ENCODE measurements at regions not wholly inside any gene's neighbourhood (a gene's known extent, or its start where the extent isn't known, plus 50 kb on each side); places are given as distances from the start of the nearest gene placed in this dataset.
"Not testable (repeated sequence)": the region's sequence is repeated elsewhere in the genome, so short reads cannot be mapped to it uniquely, and the experiment has no call there.

DNA sequence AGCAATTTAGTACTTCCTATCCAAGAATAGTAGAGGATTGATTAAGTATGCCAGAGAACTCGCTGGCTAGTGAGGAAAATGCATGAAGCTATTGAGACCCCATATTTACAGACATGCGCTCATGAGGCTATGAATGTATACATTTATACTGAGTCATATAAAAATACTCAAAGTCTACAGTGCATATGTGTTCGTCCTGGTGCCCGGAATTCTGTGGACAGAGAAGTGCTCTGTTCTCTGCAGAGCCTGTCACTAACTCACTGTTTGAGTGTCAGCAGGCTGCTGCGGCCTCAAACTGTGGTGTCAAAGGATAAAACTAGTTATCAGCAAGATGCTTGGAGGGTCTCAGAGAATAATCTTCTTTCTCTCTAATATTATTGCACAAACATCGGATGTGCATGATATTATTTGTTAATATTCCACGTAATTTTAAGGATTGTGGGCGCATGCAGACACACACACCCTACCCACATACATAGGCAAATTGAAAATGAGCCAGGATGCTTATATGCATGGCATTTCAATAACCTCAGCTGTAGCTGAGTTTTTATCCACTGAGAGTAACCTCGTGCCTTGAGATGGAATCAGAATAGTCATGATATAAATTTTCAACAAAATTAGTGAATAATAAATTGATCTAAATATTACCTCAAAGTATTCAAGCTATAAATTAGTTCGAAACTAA lies 50.0 kb upstream of the TSC22D2 start:
- no peak for DNase-seq

- no peak for DNase-seq
Observed at GRCh38 chr3:150357140-150357539, 51.0 kb upstream of the TSC22D2 start.

- no peak for DNase-seq
Observed at GRCh38 chr3:150355574-150355973, 52.5 kb upstream of the TSC22D2 start.

DNA sequence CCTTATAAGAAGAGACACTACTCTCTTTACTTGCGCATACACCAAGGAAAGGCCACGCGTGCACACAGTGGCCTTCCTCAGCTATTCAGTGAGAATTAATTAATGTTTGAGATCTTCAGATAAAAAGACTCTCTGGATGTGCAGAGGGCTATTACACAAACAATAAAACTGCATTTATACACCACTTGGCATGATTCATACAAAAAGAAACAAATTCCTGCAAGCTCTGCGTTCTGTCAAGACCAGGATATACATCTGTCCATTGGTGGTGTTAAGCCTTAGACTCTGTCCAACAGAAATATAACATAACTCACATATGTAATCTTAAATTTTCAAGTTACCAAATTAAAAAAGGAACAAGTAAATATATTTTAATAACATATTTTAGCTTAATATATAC lies 55.2 kb upstream of the TSC22D2 start:
- no peak for DNase-seq

- DNase-seq: no peak
Observed at GRCh38 chr3:150351398-150351797, 56.7 kb upstream of the TSC22D2 start.

- DNase-seq: no peak
Observed at GRCh38 chr3:150349314-150350097, 58.6 kb upstream of the TSC22D2 start.

GRCh38 chr3:150348500-150348899 lies 59.6 kb upstream of the TSC22D2 start:
- no peak for DNase-seq

- no peak for DNase-seq
Observed at GRCh38 chr3:150346981-150347863, 60.9 kb upstream of the TSC22D2 start.

GRCh38 chr3:150346266-150346665 lies 61.8 kb upstream of the TSC22D2 start:
- DNase-seq: no peak

GRCh38 chr3:150345021-150345538 lies 63.0 kb upstream of the TSC22D2 start:
- no peak for DNase-seq

DNA sequence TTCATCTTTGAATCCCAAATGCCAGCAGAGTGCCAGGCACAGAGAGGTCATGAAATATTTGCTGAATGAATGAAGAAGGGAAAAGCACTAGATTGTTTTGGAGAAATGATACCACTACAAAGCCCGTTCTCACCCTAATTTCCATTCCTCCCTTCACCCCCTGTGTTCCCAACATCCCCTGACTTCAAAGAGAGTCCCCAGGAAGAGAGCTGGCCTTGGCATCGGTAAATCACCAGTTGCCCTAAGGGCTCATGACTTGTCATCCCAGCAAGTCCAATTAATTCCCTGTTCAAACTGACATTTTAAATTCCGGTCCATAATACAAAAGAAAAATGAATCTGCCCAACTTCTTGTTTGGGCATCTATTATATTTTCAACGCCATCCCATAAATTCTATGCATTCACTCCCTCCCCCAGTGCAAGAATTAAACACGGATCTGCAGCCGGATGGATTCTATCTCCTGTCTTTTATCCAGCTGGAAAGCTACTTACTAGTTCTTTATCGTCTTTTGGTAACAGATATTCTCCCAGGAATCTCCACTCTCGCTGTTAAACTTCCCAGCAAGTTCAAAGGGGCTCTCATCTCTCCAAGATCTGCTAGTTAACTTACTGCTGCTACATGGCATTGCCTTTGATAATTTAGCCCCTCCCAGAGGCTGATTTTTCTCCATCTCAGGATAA lies 63.9 kb upstream of the TSC22D2 start:
- DNase-seq: no peak

GRCh38 chr3:150342896-150343467 lies 65.1 kb upstream of the TSC22D2 start:
- DNase-seq: no peak

DNA sequence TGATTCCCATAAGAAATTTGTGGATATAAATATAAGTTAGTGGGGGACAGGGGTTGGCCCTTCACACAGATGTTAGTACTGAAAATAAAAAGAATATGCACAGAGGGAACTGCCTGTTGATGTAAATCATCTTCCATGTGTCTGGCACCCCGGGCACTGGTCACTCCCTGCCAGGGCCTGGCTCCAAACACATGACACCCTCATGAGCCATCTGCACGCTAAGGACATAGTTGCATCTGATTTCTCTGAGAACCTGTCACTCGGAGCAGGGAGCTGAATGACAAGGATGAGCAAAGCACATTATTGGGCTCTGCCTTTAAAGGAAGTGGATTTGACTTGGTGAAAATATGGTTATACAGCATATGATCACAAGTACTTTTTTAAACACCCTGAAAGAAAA lies 66.2 kb upstream of the TSC22D2 start:
- no peak for DNase-seq

GRCh38 chr3:150336363-150336762 lies 71.7 kb upstream of the TSC22D2 start:
- DNase-seq: not testable (repeated sequence)

DNA sequence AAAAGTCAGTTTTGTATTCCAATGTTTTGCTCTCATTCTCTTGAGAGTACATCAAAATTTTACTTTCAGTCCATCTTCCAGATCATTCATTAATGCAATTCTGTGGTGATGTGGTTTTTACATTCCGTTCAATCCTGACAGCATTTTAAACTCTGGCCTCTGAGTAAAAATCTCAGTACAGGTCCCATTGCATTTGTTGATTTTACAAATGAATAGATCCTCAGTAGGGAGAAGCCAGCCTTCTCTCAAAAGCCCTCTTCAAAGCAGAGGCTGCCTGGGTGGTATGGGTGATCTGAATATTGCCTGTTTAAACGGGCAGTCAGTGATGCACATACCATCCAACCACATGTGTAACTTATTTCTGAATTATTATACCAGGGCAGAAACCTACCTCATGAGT lies 72.5 kb upstream of the TSC22D2 start:
- DNase-seq: no peak

DNA sequence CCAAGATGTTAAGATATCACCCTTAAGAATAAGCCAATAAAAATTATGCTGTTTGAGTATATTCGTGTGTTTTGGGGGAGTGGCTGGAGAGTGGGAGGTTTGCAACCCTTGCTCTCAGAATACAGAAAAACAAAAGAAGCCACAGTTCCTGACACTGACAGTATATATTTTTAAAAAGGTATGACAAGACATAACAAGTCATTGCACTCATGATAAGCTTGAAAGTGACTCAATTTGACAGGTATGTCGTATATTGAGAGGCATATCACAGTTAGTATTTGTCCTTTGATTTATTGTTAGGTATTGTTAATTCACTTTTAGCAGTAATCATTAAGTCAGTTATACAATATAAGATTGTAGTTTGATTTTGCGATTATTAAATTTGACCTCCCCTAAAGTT lies 73.1 kb upstream of the TSC22D2 start:
- DNase-seq: no peak

DNA sequence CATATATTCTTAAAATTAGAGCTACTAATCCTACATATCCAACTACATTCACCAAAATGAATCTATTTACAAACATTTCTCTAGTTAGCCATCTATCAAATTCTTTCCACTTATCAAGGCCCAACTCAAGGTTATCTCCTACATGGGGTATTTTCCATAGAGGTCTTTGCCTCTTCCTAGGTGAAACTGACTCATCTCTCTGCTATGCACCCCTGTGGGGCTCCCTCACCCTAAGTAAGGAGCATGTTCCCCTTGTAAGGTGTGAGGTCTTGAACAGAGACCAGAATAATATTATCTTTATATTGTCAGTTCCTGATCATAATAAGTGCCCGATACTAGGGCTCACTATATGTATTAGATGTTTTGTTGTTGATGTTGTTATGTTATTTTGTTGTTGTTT lies 74.6 kb upstream of the TSC22D2 start:
- DNase-seq: no peak

DNA sequence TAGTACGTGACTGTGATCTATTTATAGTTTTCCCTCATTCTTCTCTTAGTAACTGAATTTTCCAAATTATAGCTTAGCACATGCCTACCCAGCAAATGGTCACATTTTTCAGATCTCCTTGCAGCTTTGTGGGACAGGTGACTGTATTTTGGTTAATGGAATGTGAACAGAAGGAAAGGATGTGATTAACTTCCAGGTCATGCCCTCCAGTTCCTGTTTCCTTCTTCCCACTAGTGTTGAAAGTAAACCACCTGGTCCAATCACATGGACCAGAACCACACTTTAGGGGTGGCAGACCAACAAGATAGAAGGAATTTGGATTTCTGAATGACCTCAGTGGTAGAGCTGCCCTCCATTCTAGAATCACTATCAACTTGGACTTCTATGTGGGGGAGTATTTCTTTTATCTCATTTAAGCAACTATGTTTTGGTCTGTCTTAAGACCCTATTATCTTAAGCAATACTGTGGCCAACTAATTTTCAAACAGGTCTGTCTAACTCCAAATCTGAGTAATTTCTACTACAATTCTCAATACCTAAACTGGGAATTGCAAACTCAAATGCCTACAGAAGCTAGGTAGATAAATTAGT lies 76.0 kb upstream of the TSC22D2 start:
- no peak for DNase-seq

DNA sequence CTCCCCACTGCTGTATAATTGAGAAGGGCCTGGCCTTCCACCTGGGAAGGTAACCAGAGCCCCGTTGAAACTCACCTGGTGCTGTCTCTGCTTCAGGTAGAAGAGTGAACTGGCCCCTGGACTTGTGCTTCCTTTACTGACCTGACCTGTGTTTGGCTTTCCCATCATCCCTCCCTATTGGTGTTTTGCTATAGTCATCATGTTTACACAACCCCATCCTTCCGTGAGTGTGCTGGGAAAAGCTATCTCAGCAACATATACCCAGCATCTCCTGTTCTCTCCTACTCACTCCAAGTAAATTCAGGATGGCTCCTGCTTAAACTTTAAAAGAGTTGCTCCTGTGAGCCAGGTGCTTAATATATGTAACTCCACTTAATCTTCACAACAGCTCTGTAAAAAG lies 77.2 kb upstream of the TSC22D2 start:
- DNase-seq: no peak

GRCh38 chr3:150330174-150330573 lies 77.9 kb upstream of the TSC22D2 start:
- no peak for DNase-seq

DNA sequence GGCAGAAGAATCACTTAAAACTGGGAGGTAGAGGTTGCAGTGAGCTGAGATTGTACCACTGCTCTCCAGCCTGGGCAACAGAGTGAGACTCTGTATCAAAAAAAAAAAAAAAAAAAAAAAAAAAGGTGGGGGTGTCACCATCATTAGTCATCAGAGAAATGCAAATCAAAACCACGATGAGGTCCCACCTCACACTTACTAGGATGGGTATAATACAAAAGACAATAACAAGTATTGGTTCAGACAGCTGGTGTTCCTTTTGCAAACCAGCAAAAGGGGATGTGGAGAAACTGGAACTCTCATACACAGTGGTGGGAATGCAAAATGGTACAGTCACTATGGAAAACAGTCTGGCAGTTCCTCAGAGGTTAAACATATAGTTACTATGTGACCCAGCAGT lies 78.7 kb upstream of the TSC22D2 start:
- no peak for DNase-seq

GRCh38 chr3:150328654-150329040 lies 79.5 kb upstream of the TSC22D2 start:
- no peak for DNase-seq
